ENCODE measurements at regions not wholly inside any gene's neighbourhood (a gene's known extent, or its start where the extent isn't known, plus 50 kb on each side); places are given as distances from the start of the nearest gene placed in this dataset.

- H2AK5ac ChIP-seq (ENCODE audit: low read depth, low read length) = no peak overlapping the region
- no peak overlapping the region for H4K5ac ChIP-seq (ENCODE audit: insufficient read length, low read depth, low read length)
- no peaks in the 10 kb centered on the region for H3K36me3 ChIP-seq (ENCODE audit: control insufficient read depth in 2 of 4, insufficient read depth in 4 of 4, low read length in 3 of 4)
- H3K23me2 ChIP-seq (ENCODE audit: low read depth, low read length) = no peaks in the 10 kb centered on the region
- no peaks in the 10 kb centered on the region for H3K9me3 ChIP-seq (ENCODE audit: insufficient read depth in 2 of 2, low read depth in 1 of 2, low read length in 1 of 2)
- POLR2A ChIA-PET (ENCODE audit: partially characterized antibody) = no interaction called here
- H4K91ac ChIP-seq (replicated peaks; ENCODE audit: insufficient read length, low read length) = no peak overlapping the region
- H2BK20ac ChIP-seq (ENCODE audit: low read length) = no peak overlapping the region
- 90% methylated on average over 3 of the region's 3 CpGs; no CpG with 5 or more reads in 1 of the 2 experiments for WGBS, 2 experiments (ENCODE audit: extremely low coverage in 1 of 2, insufficient coverage in 1 of 2, insufficient read length in 1 of 2, insufficient replicate concordance in 2 of 2, low coverage in 1 of 2, low lambda C conversion rate in 2 of 2, missing lambda C conversion rate in 1 of 2)
- no peaks in the 10 kb centered on the region for H3K4me1 ChIP-seq (replicated peaks in 1 of 4; ENCODE audit: control insufficient read depth in 3 of 4, insufficient read depth in 4 of 4, low read length in 3 of 4)
- H3K14ac ChIP-seq (ENCODE audit: insufficient read length) = no peak overlapping the region
- no peak overlapping the region for H4K8ac ChIP-seq (ENCODE audit: extremely low read depth, insufficient read depth, low read length)
- no peak overlapping the region for H3K4me2 ChIP-seq (ENCODE audit: insufficient read depth in 1 of 2, low read depth in 2 of 2, low read length in 2 of 2)
- no peak overlapping the region for H3K18ac ChIP-seq (ENCODE audit: extremely low read depth, low read length)
- FAIRE-seq (no peak), DNase-seq (ENCODE audit: low read depth in 1 of 2, low spot score in 2 of 2) (no peak)
- H2BK15ac ChIP-seq (ENCODE audit: low read length) = no peak overlapping the region
- no peak overlapping the region for H3K4me3 ChIP-seq (ENCODE audit: extremely low read depth in 1 of 4, insufficient read depth in 2 of 4, low read depth in 3 of 4, low read length in 4 of 4)
- H3K27ac ChIP-seq (ENCODE audit: low read depth, low read length) = no peak overlapping the region
- H3K4ac ChIP-seq (replicated peaks; ENCODE audit: insufficient read length, low read depth, low read length) = no peak overlapping the region
- CTCF ChIA-PET (ENCODE audit: partially characterized antibody) = no interaction called here
- no peaks in the 10 kb centered on the region for H4K20me1 ChIP-seq (replicated peaks in 1 of 2; ENCODE audit: control insufficient read depth in 1 of 2, insufficient read depth in 2 of 2, low read length in 2 of 2)
- H3K27me3 ChIP-seq (replicated peaks in 1 of 4; ENCODE audit: control insufficient read depth in 3 of 4, extremely low read depth in 1 of 4, insufficient read depth in 3 of 4, low read length in 3 of 4) = no peaks in the 10 kb centered on the region; a peak in 1 of 7 replicates
- H3K79me2 ChIP-seq (ENCODE audit: control insufficient read depth in 1 of 2, insufficient read depth in 2 of 2, low read length in 2 of 2) = no peaks in the 10 kb centered on the region; a peak in 1 of 4 replicates
- H3K56ac ChIP-seq (replicated peaks; ENCODE audit: insufficient read length, low read depth, low read length) = no peak overlapping the region
- no peak overlapping the region for H3K9ac ChIP-seq (replicated peaks in 1 of 4; ENCODE audit: extremely low read depth in 1 of 4, low read depth in 3 of 4, low read length in 3 of 4)
- no peak overlapping the region for H3K23ac ChIP-seq (ENCODE audit: insufficient read length)
- H2BK12ac ChIP-seq (ENCODE audit: low read depth, low read length) = no peak overlapping the region
- H2BK120ac ChIP-seq (replicated peaks; ENCODE audit: low read depth, low read length) = no peak overlapping the region
- no peaks in the 10 kb centered on the region for H3K79me1 ChIP-seq (ENCODE audit: low read depth, low read length)
- no peak overlapping the region for H2BK5ac ChIP-seq (ENCODE audit: low read depth, low read length)
- H2AFZ ChIP-seq (ENCODE audit: low read length) = no peak overlapping the region
- TF ChIP-seq CTCF (IDR thresholded peaks at IDR 0.05; ENCODE audit: control extremely low read depth in 1 of 3, insufficient read depth in 1 of 3, low read depth in 1 of 3, low read length in 3 of 3) (no peak), CREB1 (IDR thresholded peaks at IDR 0.05) (no peak), SIX5 (IDR thresholded peaks at IDR 0.05; ENCODE audit: low read depth, low read length) (no peak), RFX5 (IDR thresholded peaks at IDR 0.05; ENCODE audit: borderline replicate concordance, low read depth, low read length) (no peak), HDAC6 (IDR thresholded peaks at IDR 0.05; ENCODE audit: low read depth, low read length) (no peak), CBX8 (IDR thresholded peaks at IDR 0.05; ENCODE audit: borderline replicate concordance, low read depth, low read length) (no peak), BCL11A (IDR thresholded peaks at IDR 0.05; ENCODE audit: low read depth in 2 of 2, low read length in 2 of 2) (no peak), EGR1 (IDR thresholded peaks at IDR 0.05; ENCODE audit: borderline replicate concordance, low read depth, low read length) (no peak), CBX5 (IDR thresholded peaks at IDR 0.05; ENCODE audit: low read depth, low read length) (no peak), SP4 (IDR thresholded peaks at IDR 0.05; ENCODE audit: low read length) (no peak), ATF3 (IDR thresholded peaks at IDR 0.05; ENCODE audit: insufficient read depth, low read depth, low read length) (no peak), GTF2F1 (IDR thresholded peaks at IDR 0.05; ENCODE audit: borderline replicate concordance, low read depth, low read length) (no peak), TBP (IDR thresholded peaks at IDR 0.05; ENCODE audit: low read depth, low read length) (no peak)
These were observed 89.7 kb upstream of the PRLR start for GRCh38 chr5:35320029-35320428.

All from H1 (cell line).